ENCODE measurements at regions not wholly inside any gene's neighbourhood (a gene's known extent, or its start where the extent isn't known, plus 50 kb on each side); places are given as distances from the start of the nearest gene placed in this dataset.

DNA sequence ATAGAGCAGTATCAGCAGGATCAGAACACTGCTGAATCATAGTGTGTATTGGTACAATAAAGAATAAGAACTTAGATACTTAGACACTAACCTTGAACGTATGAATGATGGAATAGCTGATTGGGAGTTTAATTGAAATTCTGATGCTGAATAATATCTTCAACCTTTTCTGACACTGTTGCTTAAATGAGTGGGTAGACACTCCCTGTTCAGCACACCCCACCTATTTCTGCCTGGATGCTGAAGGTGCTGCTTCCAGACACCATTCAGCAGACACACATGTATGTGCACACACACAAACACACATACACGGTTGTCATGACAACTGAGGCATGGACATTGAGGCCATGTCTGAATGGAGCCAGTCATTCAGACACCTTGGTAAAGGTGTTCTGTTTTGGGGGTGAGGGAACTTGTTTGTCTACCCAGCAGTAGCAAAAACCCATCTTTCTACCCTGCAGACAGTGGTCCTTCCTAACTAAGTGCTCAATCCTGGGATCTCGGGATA is 54.3 kb downstream of the TMEM215 start:
- no peak for DNase-seq (ENCODE audit: low read depth)

DNA sequence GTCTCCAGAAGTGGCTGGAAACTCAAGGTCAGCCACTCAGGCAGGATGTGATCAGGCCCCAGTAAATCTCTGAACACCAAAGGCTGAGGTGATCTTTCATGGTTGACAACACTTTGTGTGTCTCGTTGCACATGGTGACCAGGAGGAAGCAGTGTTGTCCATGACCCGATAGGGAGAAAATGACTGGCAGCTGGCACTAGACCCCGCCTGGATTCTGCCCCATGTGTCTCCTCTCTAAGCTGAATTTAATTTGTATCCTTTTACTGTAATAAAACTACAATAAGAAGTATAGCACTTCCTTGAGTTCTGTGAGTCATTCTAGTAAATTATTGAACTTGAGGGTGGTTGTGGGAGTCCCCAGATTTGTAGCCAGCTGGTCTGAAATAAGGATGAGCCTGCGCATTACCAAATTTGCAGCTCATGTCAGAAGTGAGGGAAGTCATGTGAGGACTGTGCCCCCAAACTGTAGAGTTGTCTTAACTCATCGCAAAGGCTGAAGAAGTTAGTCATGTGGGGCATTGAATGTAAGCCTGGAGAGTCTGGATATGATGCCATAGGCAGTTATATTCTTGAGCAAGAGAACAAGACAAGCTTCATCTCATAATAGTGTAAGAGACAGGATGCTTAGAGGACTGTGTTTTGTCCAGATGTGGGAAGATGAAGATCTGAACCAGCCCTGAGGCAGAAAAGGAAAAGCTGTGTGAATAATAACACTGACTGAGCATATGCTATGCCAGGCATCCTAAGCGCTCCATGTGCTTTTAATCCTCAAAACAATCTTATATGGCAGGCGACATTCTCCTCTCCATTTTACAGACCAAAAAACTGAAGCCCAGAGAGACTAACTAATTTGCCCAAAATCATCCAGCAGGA is 55.9 kb downstream of the TMEM215 start:
- no peak for DNase-seq (ENCODE audit: low read depth)

- no peak for DNase-seq (ENCODE audit: low read depth)
Measured at GRCh38 chr9:32841314-32841713, 58.0 kb downstream of the TMEM215 start.

- DNase-seq (ENCODE audit: low read depth): no peak
Measured at GRCh38 chr9:32843295-32843694, 60.0 kb downstream of the TMEM215 start.

GRCh38 chr9:32844259-32844658 is 60.9 kb downstream of the TMEM215 start:
- DNase-seq (ENCODE audit: low read depth): no peak

DNA sequence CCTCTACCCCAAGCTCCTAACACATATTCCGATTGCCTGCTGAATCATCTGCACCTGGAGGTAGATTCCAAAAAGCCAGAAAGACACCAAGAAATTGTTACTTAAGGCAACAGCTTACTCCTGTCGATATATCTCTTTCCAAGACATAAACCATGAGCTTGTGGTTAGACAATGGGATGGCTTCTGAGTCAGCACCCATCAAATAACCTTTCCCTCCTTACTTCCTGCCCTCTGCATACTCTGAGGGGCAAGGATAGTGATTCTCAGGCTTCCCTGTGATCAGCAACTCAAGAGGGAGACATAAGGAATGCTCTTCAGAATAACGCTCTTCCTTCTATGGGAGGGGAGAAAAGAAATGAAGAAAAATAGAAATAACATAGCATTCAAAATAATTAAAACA is 70.9 kb downstream of the TMEM215 start:
- no peak for DNase-seq (ENCODE audit: low read depth)

DNA sequence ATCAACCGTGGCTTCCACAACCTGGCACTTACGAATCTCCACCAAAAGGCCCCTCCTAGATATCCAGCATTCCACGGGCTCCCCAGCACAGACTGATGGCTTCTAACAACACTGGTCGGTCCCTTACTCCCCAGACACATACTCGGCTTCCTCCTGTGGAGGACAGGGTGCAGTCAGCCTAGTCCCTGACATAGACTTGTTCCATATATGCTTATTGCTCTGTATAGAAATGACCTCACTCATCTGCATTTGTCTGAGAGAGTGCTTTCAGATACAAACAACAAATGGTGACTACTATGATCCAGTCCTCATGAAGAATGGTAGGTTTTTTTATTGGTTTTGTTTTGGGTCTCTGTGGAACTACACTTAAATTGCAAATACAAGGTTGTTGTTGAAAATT is 72.4 kb downstream of the TMEM215 start:
- DNase-seq (ENCODE audit: low read depth): no peak

DNA sequence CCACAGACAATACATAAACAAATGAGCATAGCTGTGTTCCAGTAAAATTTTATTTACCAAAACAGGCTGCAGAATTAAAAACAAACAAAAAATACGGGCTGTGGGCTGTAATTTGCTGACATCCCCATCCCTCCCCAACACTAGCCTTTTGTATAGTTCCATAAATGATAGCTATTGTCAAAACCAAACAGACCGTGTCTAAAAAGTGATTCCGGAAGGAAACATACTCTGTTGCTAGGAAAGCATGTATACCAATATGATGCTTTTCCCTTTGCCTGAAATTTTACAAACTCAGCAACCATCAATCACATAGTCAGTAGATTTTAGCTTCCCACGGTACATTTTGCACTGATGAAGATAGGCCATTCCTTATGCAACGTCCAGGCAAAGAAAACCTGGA is 80.0 kb downstream of the TMEM215 start:
- no peak for DNase-seq (ENCODE audit: low read depth)

GRCh38 chr9:32864971-32865370 is 81.6 kb downstream of the TMEM215 start:
- no peak for DNase-seq (ENCODE audit: low read depth)

DNA sequence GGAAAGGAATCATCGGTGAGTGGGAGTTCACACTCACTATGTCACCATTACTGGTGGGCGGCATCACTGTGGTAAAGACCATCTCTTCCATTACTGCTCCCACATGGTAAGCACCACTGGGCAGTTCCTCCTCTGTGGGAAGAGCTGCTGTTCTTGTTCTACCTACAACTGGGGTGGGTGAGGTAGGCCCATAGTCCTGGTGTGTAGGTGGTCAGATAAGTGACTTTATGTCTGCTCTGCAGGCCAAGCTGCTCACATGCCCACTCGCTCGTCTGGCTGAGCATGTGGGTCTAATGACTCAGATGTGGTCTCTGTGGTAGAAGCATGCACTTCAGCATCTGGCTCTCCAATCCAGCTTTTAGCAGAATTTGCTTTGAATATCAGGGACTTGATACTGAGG is 82.9 kb downstream of the TMEM215 start:
- DNase-seq (ENCODE audit: low read depth): no peak

- no peak for DNase-seq (ENCODE audit: low read depth)
Measured at GRCh38 chr9:32867026-32867425, 83.7 kb downstream of the TMEM215 start.

- no peak for DNase-seq (ENCODE audit: low read depth)
Measured at GRCh38 chr9:32867601-32868204, 84.4 kb downstream of the TMEM215 start.

- no peak for DNase-seq (ENCODE audit: low read depth)
Measured at GRCh38 chr9:32869404-32869803, 86.1 kb downstream of the TMEM215 start.

DNA sequence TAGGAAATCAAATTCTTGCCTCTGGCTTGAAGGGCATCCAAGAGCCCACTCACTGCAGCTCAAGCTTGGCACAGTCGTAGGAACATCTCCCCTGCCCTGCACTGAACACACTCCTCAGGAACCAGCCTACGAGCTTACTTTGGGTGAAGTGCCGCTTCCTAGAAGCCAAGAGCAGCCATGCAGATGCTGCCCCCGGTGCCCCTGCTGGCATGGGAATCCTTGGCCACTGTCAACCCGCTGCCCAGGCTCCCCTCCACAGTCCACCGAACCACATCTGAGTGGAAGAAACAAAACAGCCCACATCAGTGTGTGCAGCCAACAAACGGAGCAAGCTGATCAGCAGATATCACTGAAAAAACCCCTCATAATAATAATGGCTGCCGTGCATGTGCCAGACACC is 89.8 kb downstream of the TMEM215 start:
- DNase-seq (ENCODE audit: low read depth): no peak

GRCh38 chr9:32873553-32873952 is 90.2 kb downstream of the TMEM215 start:
- no peak for DNase-seq (ENCODE audit: low read depth)

- no peak for DNase-seq (ENCODE audit: low read depth)
Measured at GRCh38 chr9:32875242-32875641, 91.9 kb downstream of the TMEM215 start.

DNA sequence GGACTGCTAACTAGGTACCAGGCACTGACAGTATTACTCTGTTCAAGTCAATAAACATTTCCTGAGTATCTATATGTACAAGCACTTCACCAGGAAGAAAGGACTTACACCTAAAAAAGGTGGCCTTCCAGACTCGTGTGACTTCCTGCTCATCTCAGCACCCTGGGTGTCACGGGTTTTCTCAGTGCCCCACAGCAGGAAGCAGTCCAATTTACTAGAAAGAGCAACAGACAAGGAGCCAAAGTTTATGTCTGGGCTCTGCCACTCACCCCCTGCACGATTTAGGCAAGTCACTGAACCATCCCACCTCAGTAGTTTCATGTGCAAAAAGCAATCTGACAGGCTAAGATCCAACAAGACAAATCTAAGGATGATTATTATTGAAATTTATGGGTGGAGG is 92.4 kb downstream of the TMEM215 start:
- DNase-seq (ENCODE audit: low read depth): no peak

GRCh38 chr9:32877103-32877502 is 93.8 kb downstream of the TMEM215 start:
- DNase-seq (ENCODE audit: low read depth): no peak

- no peak for DNase-seq (ENCODE audit: low read depth)
Measured at GRCh38 chr9:32877639-32878217, 94.4 kb downstream of the TMEM215 start.

DNA sequence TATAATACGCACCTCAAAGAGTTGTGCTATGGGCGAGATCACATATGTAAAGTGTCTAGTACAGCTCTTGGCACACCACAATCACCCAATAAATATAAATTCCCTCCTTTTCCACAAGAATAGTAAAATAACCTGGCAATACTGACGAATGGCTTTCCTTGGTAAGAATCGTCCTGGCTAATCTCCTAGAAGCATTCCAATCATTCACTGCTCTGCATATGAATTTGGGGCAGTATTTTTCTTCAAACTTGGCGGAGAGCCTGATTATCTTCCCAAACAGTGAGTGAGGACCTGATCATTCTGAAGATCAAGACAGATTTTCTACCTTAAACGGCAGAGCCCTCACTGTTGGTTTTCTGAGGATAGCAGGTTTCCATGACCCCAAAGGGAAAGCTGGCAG is 96.0 kb downstream of the TMEM215 start:
- no peak for DNase-seq (ENCODE audit: low read depth)

GRCh38 chr9:32881948-32882347 is 98.6 kb downstream of the TMEM215 start:
- no peak for DNase-seq (ENCODE audit: low read depth)

DNA sequence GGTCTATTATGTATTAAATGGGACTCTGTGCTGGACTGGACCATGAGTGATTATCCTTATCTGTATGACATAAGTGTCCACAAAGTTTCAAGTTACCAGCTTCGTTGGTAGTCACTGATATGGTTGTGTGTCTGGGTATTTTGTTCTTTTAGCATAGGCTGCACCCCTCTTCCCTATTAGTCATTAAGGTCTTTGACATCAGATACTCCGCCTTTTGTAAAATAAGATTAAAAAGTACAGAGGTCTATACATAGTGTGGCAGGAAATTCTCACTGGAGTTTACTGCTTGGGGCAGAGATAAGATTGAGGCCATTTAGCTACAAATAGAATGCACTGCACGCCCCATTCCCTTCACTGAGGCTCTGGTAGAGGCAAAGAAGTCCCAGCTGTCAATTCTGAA is 99.4 kb downstream of the TMEM215 start:
- no peak for DNase-seq (ENCODE audit: low read depth)

DNA sequence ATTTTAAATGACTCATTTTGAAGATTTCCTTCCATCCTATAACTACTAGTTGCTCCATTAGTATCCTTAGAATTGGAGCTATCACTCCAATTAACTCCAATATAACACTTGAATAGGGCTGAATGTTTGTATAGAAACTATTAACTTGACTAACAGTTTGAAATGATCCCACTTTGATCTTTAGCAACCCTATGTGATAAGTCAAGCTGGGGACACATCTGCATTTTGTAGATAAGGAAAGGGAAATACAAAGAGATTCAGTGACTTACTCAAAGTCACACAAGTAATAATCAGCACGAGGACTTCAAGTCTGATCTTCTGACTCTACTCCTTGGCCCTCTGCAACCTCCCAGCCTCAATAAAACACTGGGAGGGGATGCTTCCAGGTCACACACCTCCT is 101.1 kb downstream of the TMEM215 start:
- peak; percentile 58 for DNase-seq (ENCODE audit: low read depth)
